NCI-H774 (cell line): ENCODE measurements at regions not wholly inside any gene's neighbourhood (a gene's known extent, or its start where the extent isn't known, plus 50 kb on each side); places are given as distances from the start of the nearest gene placed in this dataset.
"Not testable (repeated sequence)": the region's sequence is repeated elsewhere in the genome, so short reads cannot be mapped to it uniquely, and the experiment has no call there.

ENCODE experiments used
- DNase-seq: peaks from one replicate; lab custom pipeline; 2025; lab: John Stamatoyannopoulos, UW

GRCh38 chr7:108627476-108628051 lies 57.9 kb downstream of the DNAJB9 start:
- DNase-seq: no peak

- DNase-seq: no peak
Observed at GRCh38 chr7:108628678-108629077, 59.0 kb downstream of the DNAJB9 start.

- no peak for DNase-seq
Observed at GRCh38 chr7:108629651-108630400, 60.2 kb downstream of the DNAJB9 start.

GRCh38 chr7:108634036-108634435 lies 64.4 kb downstream of the DNAJB9 start:
- DNase-seq: no peak

GRCh38 chr7:108634535-108634934 lies 64.9 kb downstream of the DNAJB9 start:
- DNase-seq: no peak

GRCh38 chr7:108637049-108637621 lies 67.5 kb downstream of the DNAJB9 start:
- no peak for DNase-seq

- DNase-seq: no peak
Observed at GRCh38 chr7:108642126-108642525, 72.5 kb downstream of the DNAJB9 start.

GRCh38 chr7:108643136-108643535 lies 73.5 kb downstream of the DNAJB9 start:
- no peak for DNase-seq

GRCh38 chr7:108648989-108649388 lies 79.3 kb downstream of the DNAJB9 start:
- DNase-seq: no peak

- no peak for DNase-seq
Observed at GRCh38 chr7:108650467-108650866, 80.8 kb downstream of the DNAJB9 start.

GRCh38 chr7:108652886-108653285 lies 83.2 kb downstream of the DNAJB9 start:
- DNase-seq: no peak

- no peak for DNase-seq
Observed at GRCh38 chr7:108653526-108653925, 83.9 kb downstream of the DNAJB9 start.

- DNase-seq: not testable (repeated sequence)
Observed at GRCh38 chr7:108657140-108657726, 87.6 kb downstream of the DNAJB9 start.

- DNase-seq: no peak
Observed at GRCh38 chr7:108659261-108659660, 89.6 kb downstream of the DNAJB9 start.

GRCh38 chr7:108659867-108660266 lies 90.2 kb downstream of the DNAJB9 start:
- no peak for DNase-seq

- DNase-seq: no peak
Observed at GRCh38 chr7:108660465-108660864, 90.8 kb downstream of the DNAJB9 start.

GRCh38 chr7:108662783-108663362 lies 93.2 kb downstream of the DNAJB9 start:
- DNase-seq: no peak

- DNase-seq: no peak
Observed at GRCh38 chr7:108663701-108664100, 94.0 kb downstream of the DNAJB9 start.

GRCh38 chr7:108667216-108667615 lies 97.5 kb downstream of the DNAJB9 start:
- no peak for DNase-seq

GRCh38 chr7:108669958-108670357 lies 100.3 kb downstream of the DNAJB9 start:
- no peak for DNase-seq

GRCh38 chr7:108673699-108674098 lies 104.0 kb downstream of the DNAJB9 start:
- DNase-seq: not testable (repeated sequence)

- DNase-seq: no peak
Observed at GRCh38 chr7:108684629-108685028, 115.0 kb downstream of the DNAJB9 start.

- DNase-seq: no peak
Observed at GRCh38 chr7:108686494-108686893, 116.8 kb downstream of the DNAJB9 start.
